T-cell (primary cell): ENCODE measurements at regions not wholly inside any gene's neighbourhood (a gene's known extent, or its start where the extent isn't known, plus 50 kb on each side); places are given as distances from the start of the nearest gene placed in this dataset.

ENCODE experiments used
- ATAC-seq, 4 experiments: fragments of 200-7000 bp in 3 of 4; fragments of 150-1000 bp in 1 of 4; cut with Tn5 transposase; replicated peaks in 1 of 4; 1 replicate in 3 of 4; 2 replicates in 1 of 4; pipeline ENCODE4 v1.10.0; 2021; ENCODE audit warnings: moderate library complexity in 3 of 4, mild to moderate bottlenecking in 2 of 4, moderate number of reproducible peaks in 1 of 4
- CTCF ChIA-PET, 2 donors: fragments of 300-600 bp; sonication (Branson Sonifier 250); formaldehyde crosslinking; loops; one replicate each; lab custom pipeline; 2022; ENCODE audit warnings: antibody characterized with exemption in 2 of 2; lab: Charles Lee
- POLR2A ChIA-PET, 2 donors: fragments of 300-600 bp; sonication (Branson Sonifier 250); formaldehyde crosslinking; loops; one replicate each; lab custom pipeline; 2022; ENCODE audit warnings: antibody characterized with exemption in 2 of 2; lab: Charles Lee
- DNase-seq, 35 experiments: peaks; one replicate each; pipeline versions ENCODE4 v3.0.0 to v3.0.0-alpha.2; 2013 to 2023
- H3K27ac ChIP-seq: one replicate; pipeline ENCODE4 v1.5.1; 2013; ENCODE audit warnings: low read length
- H3K27me3 ChIP-seq, 2 experiments: replicated peaks in 1 of 2; 1 replicate in 1 of 2; 2 replicates in 1 of 2; pipeline versions ENCODE4 v1.6.1 to v1.7.0; 2013; ENCODE audit warnings: low read length in 1 of 2, mixed read lengths in 1 of 2; ENCODE audit not compliant: control insufficient read depth in 2 of 2, insufficient read depth in 2 of 2; ENCODE audit errors: extremely low read depth in 1 of 2
- H3K36me3 ChIP-seq, 2 donors: 1 replicate in 1 of 2; 2 replicates in 1 of 2; pipeline versions ENCODE4 v1.6.1 to v1.7.0; 2013; ENCODE audit warnings: low read length in 1 of 2; ENCODE audit not compliant: control insufficient read depth in 2 of 2, insufficient read depth in 1 of 2; ENCODE audit errors: extremely low read depth in 1 of 2
- H3K4me1 ChIP-seq, 2 experiments: 1 replicate in 1 of 2; 2 replicates in 1 of 2; pipeline versions ENCODE4 v1.6.1 to v1.7.0; 2013; ENCODE audit warnings: low read length in 2 of 2, mixed read lengths in 1 of 2; ENCODE audit not compliant: insufficient read depth in 2 of 2, control insufficient read depth in 1 of 2; ENCODE audit errors: extremely low read depth in 1 of 2
- H3K4me3 ChIP-seq, 2 donors: 1 replicate in 1 of 2; 2 replicates in 1 of 2; pipeline versions ENCODE4 v1.5.1 to v1.7.0; 2013; ENCODE audit warnings: mild to moderate bottlenecking in 2 of 2, low read length in 1 of 2, moderate library complexity in 1 of 2; ENCODE audit not compliant: control insufficient read depth in 1 of 2; ENCODE audit errors: extremely low read depth in 1 of 2
- H3K9me3 ChIP-seq: 2 replicates; pipeline ENCODE4 v1.7.0; 2013
- H3K27ac Mint-ChIP-seq, 2 donors: one replicate each; pipeline ENCODE4 v1.8.0; 2020 to 2021; ENCODE audit warnings: mild to moderate bottlenecking in 2 of 2, mixed read lengths in 2 of 2
- H3K27me3 Mint-ChIP-seq, 2 donors: one replicate each; pipeline ENCODE4 v1.8.0; 2021 to 2022; ENCODE audit warnings: mixed read lengths in 2 of 2
- H3K36me3 Mint-ChIP-seq: one replicate; pipeline ENCODE4 v1.8.0; 2021; ENCODE audit warnings: mixed read lengths
- H3K4me1 Mint-ChIP-seq, 3 donors: one replicate each; pipeline ENCODE4 v1.8.0; 2020 to 2022; ENCODE audit warnings: mixed read lengths in 3 of 3, mild to moderate bottlenecking in 1 of 3
- H3K4me3 Mint-ChIP-seq, 3 donors: one replicate each; pipeline ENCODE4 v1.8.0; 2020 to 2022; ENCODE audit warnings: mild to moderate bottlenecking in 3 of 3, mixed read lengths in 3 of 3, moderate library complexity in 3 of 3
- H3K9me3 Mint-ChIP-seq, 3 donors: one replicate each; pipeline ENCODE4 v1.8.0; 2020 to 2022; ENCODE audit warnings: mixed read lengths in 3 of 3
- WGBS: methylation state at CpG from one replicate; pipeline ENCODE4 v1.1.5; 2013; ENCODE audit warnings: missing lambda C conversion rate; ENCODE audit not compliant: insufficient coverage; 5-methylcytosine and 5-hydroxymethylcytosine counted together

GRCh38 chr15:62447742-62448141 lies 282.7 kb upstream of the C2CD4B start:
- Mint-ChIP-seq H3K4me3 (no peak overlapping the region), H3K9me3 (no peaks in the 10 kb centered on the region), H3K27ac (no peak overlapping the region), H3K27me3 (peaks cover 4 to 9% of the 10 kb centered on the region in 2 donors), H3K36me3 (no peaks in the 10 kb centered on the region), H3K4me1 (no peaks in the 10 kb centered on the region)
- POLR2A ChIA-PET = no interaction called here
- 69% methylated on average over 7 of the region's 7 CpGs for WGBS
- Histone ChIP-seq H3K36me3 (no peaks in the 10 kb centered on the region), H3K4me3 (no peak overlapping the region), H3K27me3 (peaks cover 0 to 5% of the 10 kb centered on the region in 2 experiments), H3K4me1 (no peaks in the 10 kb centered on the region), H3K9me3 (no peaks in the 10 kb centered on the region), H3K27ac (no peak overlapping the region)
- ATAC-seq = no peak
- DNase-seq = no peak
- CTCF ChIA-PET = no interaction called here

GRCh38 chr15:62449638-62450037 lies 284.6 kb upstream of the C2CD4B start:
- Mint-ChIP-seq H3K27ac (no peak overlapping the region), H3K4me3 (no peak overlapping the region), H3K9me3 (no peaks in the 10 kb centered on the region), H3K4me1 (no peaks in the 10 kb centered on the region), H3K27me3 (peaks cover 4 to 8% of the 10 kb centered on the region in 2 donors), H3K36me3 (no peaks in the 10 kb centered on the region)
- peaks cover 0 to 5% of the 10 kb centered on the region in 2 experiments for H3K27me3 ChIP-seq
- ATAC-seq = no peak
- POLR2A ChIA-PET = no interaction called here
- H3K36me3 ChIP-seq = no peaks in the 10 kb centered on the region
- no peak overlapping the region for H3K4me3 ChIP-seq
- no peaks in the 10 kb centered on the region for H3K4me1 ChIP-seq
- CTCF ChIA-PET = no interaction called here
- no peak for DNase-seq
- H3K9me3 ChIP-seq = no peaks in the 10 kb centered on the region
- H3K27ac ChIP-seq = no peak overlapping the region
- WGBS = 60% methylated on average over 1 of the region's 1 CpG

GRCh38 chr15:62450061-62450460 lies 285.0 kb upstream of the C2CD4B start:
- Histone ChIP-seq H3K36me3 (no peaks in the 10 kb centered on the region), H3K27me3 (peaks cover 0 to 5% of the 10 kb centered on the region in 2 experiments), H3K4me3 (no peak overlapping the region), H3K27ac (no peak overlapping the region), H3K9me3 (no peaks in the 10 kb centered on the region), H3K4me1 (no peaks in the 10 kb centered on the region)
- ChIA-PET CTCF (no interaction called here), POLR2A (no interaction called here)
- ATAC-seq (no peak), DNase-seq (no peak)
- Mint-ChIP-seq H3K4me1 (no peaks in the 10 kb centered on the region), H3K36me3 (no peaks in the 10 kb centered on the region), H3K9me3 (no peaks in the 10 kb centered on the region), H3K27me3 (peaks cover 4 to 8% of the 10 kb centered on the region in 2 donors), H3K27ac (no peak overlapping the region), H3K4me3 (no peak overlapping the region)
- 86% methylated on average over 1 of the region's 10 CpGs for WGBS

- no peaks in the 10 kb centered on the region for H3K4me1 Mint-ChIP-seq
- no peak overlapping the region for H3K4me3 ChIP-seq
- H3K9me3 Mint-ChIP-seq = no peaks in the 10 kb centered on the region
- no peak for DNase-seq
- no peak overlapping the region for H3K27ac ChIP-seq
- H3K27ac Mint-ChIP-seq = no peak overlapping the region
- CTCF ChIA-PET = no interaction called here
- POLR2A ChIA-PET = interaction anchor here in 1 of 2 donors (0.6 kb wide), 1 partner anchor 24 kb away, joined by 5 read pairs; no protein-coding TSS in a partner anchor
- no peaks in the 10 kb centered on the region for H3K36me3 Mint-ChIP-seq
- no peak for ATAC-seq
- no peaks in the 10 kb centered on the region for H3K4me1 ChIP-seq
- H3K27me3 ChIP-seq = peaks cover 0 to 6% of the 10 kb centered on the region in 2 experiments
- H3K4me3 Mint-ChIP-seq = no peak overlapping the region
- WGBS = 76% methylated on average over 4 of the region's 9 CpGs
- H3K27me3 Mint-ChIP-seq = peaks cover 4 to 8% of the 10 kb centered on the region in 2 donors
- no peaks in the 10 kb centered on the region for H3K9me3 ChIP-seq
- H3K36me3 ChIP-seq = no peaks in the 10 kb centered on the region
These were observed 286.9 kb upstream of the C2CD4B start for GRCh38 chr15:62452026-62452425.

GRCh38 chr15:62452667-62453066 lies 287.6 kb upstream of the C2CD4B start:
- Histone ChIP-seq H3K9me3 (no peaks in the 10 kb centered on the region), H3K36me3 (no peaks in the 10 kb centered on the region), H3K4me3 (no peak overlapping the region), H3K27ac (no peak overlapping the region), H3K27me3 (peaks cover 0 to 6% of the 10 kb centered on the region in 2 experiments), H3K4me1 (no peaks in the 10 kb centered on the region)
- H3K4me3 Mint-ChIP-seq = no peak overlapping the region
- WGBS = 100% methylated on average over 1 of the region's 4 CpGs
- no peaks in the 10 kb centered on the region for H3K9me3 Mint-ChIP-seq
- CTCF ChIA-PET = no interaction called here
- H3K4me1 Mint-ChIP-seq = no peaks in the 10 kb centered on the region
- no peak overlapping the region for H3K27ac Mint-ChIP-seq
- no peak for ATAC-seq
- POLR2A ChIA-PET = no interaction called here
- H3K27me3 Mint-ChIP-seq = peaks cover 4 to 8% of the 10 kb centered on the region in 2 donors
- no peak for DNase-seq
- no peaks in the 10 kb centered on the region for H3K36me3 Mint-ChIP-seq

GRCh38 chr15:62453375-62453774 lies 288.3 kb upstream of the C2CD4B start:
- H3K4me1 Mint-ChIP-seq = no peaks in the 10 kb centered on the region
- CTCF ChIA-PET = no interaction called here
- H3K27ac Mint-ChIP-seq = no peak overlapping the region

GRCh38 chr15:62453981-62454380 lies 288.9 kb upstream of the C2CD4B start:
- peaks cover 2 to 6% of the 10 kb centered on the region in 2 donors for H3K27me3 Mint-ChIP-seq
- Histone ChIP-seq H3K27me3 (peaks cover 0 to 5% of the 10 kb centered on the region in 2 experiments), H3K4me3 (no peak overlapping the region), H3K36me3 (no peaks in the 10 kb centered on the region), H3K4me1 (no peaks in the 10 kb centered on the region), H3K9me3 (no peaks in the 10 kb centered on the region), H3K27ac (no peak overlapping the region)
- ChIA-PET POLR2A (no interaction called here), CTCF (no interaction called here)
- H3K4me3 Mint-ChIP-seq = no peak overlapping the region
- H3K36me3 Mint-ChIP-seq = no peaks in the 10 kb centered on the region
- no peak for ATAC-seq
- no peak for DNase-seq
- H3K4me1 Mint-ChIP-seq = no peaks in the 10 kb centered on the region
- no peak overlapping the region for H3K27ac Mint-ChIP-seq
- H3K9me3 Mint-ChIP-seq = no peaks in the 10 kb centered on the region
- 80% methylated on average over 2 of the region's 5 CpGs for WGBS

More at GRCh38 chr15:62453375-62453774, 288.3 kb upstream of the C2CD4B start:
- ATAC-seq (no peak), DNase-seq (no peak)
- POLR2A ChIA-PET = no interaction called here
- H3K36me3 ChIP-seq = no peaks in the 10 kb centered on the region
- peaks cover 4 to 8% of the 10 kb centered on the region in 2 donors for H3K27me3 Mint-ChIP-seq
- peaks cover 0 to 5% of the 10 kb centered on the region in 2 experiments for H3K27me3 ChIP-seq
- no peak overlapping the region for H3K27ac ChIP-seq
- no peak overlapping the region for H3K4me3 ChIP-seq
- H3K9me3 ChIP-seq = no peaks in the 10 kb centered on the region
- H3K4me1 ChIP-seq = no peaks in the 10 kb centered on the region
- 20% methylated on average over 1 of the region's 3 CpGs for WGBS
- no peaks in the 10 kb centered on the region for H3K36me3 Mint-ChIP-seq
- no peaks in the 10 kb centered on the region for H3K9me3 Mint-ChIP-seq
- H3K4me3 Mint-ChIP-seq = no peak overlapping the region
